Stomach (tissue), 4 donors: ENCODE measurements at regions not wholly inside any gene's neighbourhood (a gene's known extent, or its start where the extent isn't known, plus 50 kb on each side); places are given as distances from the start of the nearest gene placed in this dataset.

Experiments used
- CTCF ChIP-seq, 7 experiments: fragments of 450-650 bp in 4 of 7; fragments of 200-600 bp in 3 of 7; sonication (generic) in 3 of 7; IDR thresholded peaks; one replicate each; pipeline ENCODE4 v1.5.1; 2016 to 2019; ENCODE audit warnings: antibody characterized with exemption in 7 of 7, control low read depth in 2 of 7, mild to moderate bottlenecking in 1 of 7
- POLR2A ChIP-seq, 4 donors: fragments of 450-650 bp; IDR thresholded peaks; one replicate each; pipeline ENCODE4 v1.6.1; 2016; ENCODE audit warnings: antibody characterized with exemption in 4 of 4, control low read depth in 2 of 4, mild to moderate bottlenecking in 1 of 4, moderate library complexity in 1 of 4

- TF ChIP-seq CTCF (IDR thresholded peaks at IDR 0.05) (no peak), POLR2A (IDR thresholded peaks at IDR 0.05) (no peak)
Measured at GRCh38 chr7:156378806-156379205, 261.8 kb upstream of the RNF32 start.
